PC-9 (cell line): ENCODE measurements at regions not wholly inside any gene's neighbourhood (a gene's known extent, or its start where the extent isn't known, plus 50 kb on each side); places are given as distances from the start of the nearest gene placed in this dataset.

Source experiments
- BruUV-seq: library from RNA; stranded (reverse); fragments of 400-500 nt; replicated peaks from 2 replicates; lab custom pipeline; 2021; lab: Mats Ljungman, UMichigan
- CTCF ChIA-PET: fragments of 300-600 bp; sonication (Branson Sonifier 250); formaldehyde crosslinking; loops from one replicate; lab custom pipeline; 2022; ENCODE audit warnings: antibody characterized with exemption; lab: Charles Lee
- POLR2A ChIA-PET: fragments of 300-600 bp; sonication (Branson Sonifier 250); formaldehyde crosslinking; loops from one replicate; lab custom pipeline; 2022; ENCODE audit warnings: antibody characterized with exemption; ENCODE audit not compliant: unreplicated experiment; lab: Charles Lee
- DNase-seq, 2 experiments: peaks; one replicate each; pipeline versions ENCODE4 v3.0.0 to v3.0.0-alpha.2; 2015 to 2022; ENCODE audit warnings: mixed read lengths in 1 of 2
- H2AFZ ChIP-seq: fragments of 200-600 bp; sonication (generic); 2 replicates; pipeline ENCODE4 v1.8.1; 2017; ENCODE audit warnings: antibody characterized with exemption
- H3F3A ChIP-seq: fragments of 200-600 bp; sonication (generic); 2 replicates; pipeline ENCODE4 v1.8.1; 2017; ENCODE audit warnings: antibody characterized with exemption, mild to moderate bottlenecking, low read depth; ENCODE audit not compliant: insufficient read depth
- H3K27ac ChIP-seq: fragments of 200-600 bp; sonication (generic); 2 replicates; pipeline ENCODE4 v1.6.1; 2016; ENCODE audit warnings: mixed run types
- H3K27me3 ChIP-seq: fragments of 200-600 bp; sonication (generic); 2 replicates; pipeline ENCODE4 v1.6.1; 2016; ENCODE audit warnings: low read depth, mixed run types; ENCODE audit not compliant: insufficient read depth
- H3K36me3 ChIP-seq: fragments of 200-600 bp; sonication (generic); 2 replicates; pipeline ENCODE4 v1.6.1; 2016; ENCODE audit warnings: low read depth, mixed run types
- H3K4me1 ChIP-seq: fragments of 200-600 bp; sonication (generic); replicated peaks from 2 replicates; pipeline ENCODE4 v1.6.1; 2016; ENCODE audit warnings: mixed run types; ENCODE audit not compliant: insufficient read depth
- H3K4me2 ChIP-seq: fragments of 200-600 bp; sonication (generic); 2 replicates; pipeline ENCODE4 v1.6.1; 2017; ENCODE audit warnings: mixed run types
- H3K4me3 ChIP-seq: fragments of 200-600 bp; sonication (generic); 2 replicates; pipeline ENCODE4 v1.6.1; 2016; ENCODE audit warnings: mixed run types
- H3K79me2 ChIP-seq: fragments of 200-600 bp; sonication (generic); 2 replicates; pipeline ENCODE4 v1.6.1; 2017; ENCODE audit warnings: low read depth, mixed run types
- H3K9me2 ChIP-seq: fragments of 200-600 bp; sonication (generic); 2 replicates; pipeline ENCODE4 v1.8.1; 2017; ENCODE audit warnings: mild to moderate bottlenecking; ENCODE audit not compliant: insufficient read depth
- H3K9me3 ChIP-seq: fragments of 200-600 bp; sonication (generic); 2 replicates; pipeline ENCODE4 v1.8.1; 2016; ENCODE audit warnings: low read depth; ENCODE audit not compliant: insufficient read depth
- H4K20me1 ChIP-seq: fragments of 200-600 bp; sonication (generic); 2 replicates; pipeline ENCODE4 v1.8.1; 2017; ENCODE audit not compliant: insufficient read depth
- CTCF ChIP-seq: fragments of 200-600 bp; sonication (generic); conservative IDR thresholded peaks from 2 replicates; pipeline ENCODE4 v1.6.1; 2017; ENCODE audit warnings: mixed run types, antibody characterized with exemption, mild to moderate bottlenecking, moderate library complexity
- EZH2 ChIP-seq: fragments of 200-600 bp; sonication (generic); IDR thresholded peaks from 2 replicates; pipeline ENCODE4 v1.8.0; 2017; ENCODE audit warnings: antibody characterized with exemption, low read depth
- intact Hi-C: fragments of 100-400 bp; cut with micrococcal nuclease; formaldehyde crosslinking; loops from one replicate; pipeline ENCODE4 v1.10.0; 2022; ENCODE audit not compliant: unreplicated experiment

- Histone ChIP-seq H3K9me3 (no peaks in the 10 kb centered on the region), H3K4me3 (no peak overlapping the region), H3K27me3 (no peaks in the 10 kb centered on the region), H3F3A (no peaks in the 10 kb centered on the region), H4K20me1 (no peaks in the 10 kb centered on the region), H2AFZ (no peak overlapping the region), H3K9me2 (no peaks in the 10 kb centered on the region; the same call in 1 of the 2 replicates), H3K36me3 (no peaks in the 10 kb centered on the region), H3K79me2 (no peaks in the 10 kb centered on the region), H3K27ac (no peak overlapping the region), H3K4me1 (no peaks in the 10 kb centered on the region), H3K4me2 (no peak overlapping the region)
- ChIA-PET CTCF (no interaction called here), POLR2A (no interaction called here)
- intact Hi-C loops, result no loop called here
- BruUV-seq, result no TSS peak
- no peak for DNase-seq
- peak; percentile 28; the same call in 1 of the 2 replicates for TF ChIP-seq CTCF
- no peak for TF ChIP-seq EZH2
Measured at GRCh38 chr1:191831572-191831971, 326.7 kb upstream of the RGS18 start.

- Histone ChIP-seq H3K27me3 (no peaks in the 10 kb centered on the region), H3F3A (no peaks in the 10 kb centered on the region), H3K4me3 (no peak overlapping the region), H2AFZ (peak overlapping the region; percentile 49), H3K27ac (no peak overlapping the region), H3K4me1 (no peaks in the 10 kb centered on the region), H3K9me2 (no peaks in the 10 kb centered on the region; the same call in 1 of the 2 replicates), H4K20me1 (no peaks in the 10 kb centered on the region), H3K4me2 (no peak overlapping the region), H3K9me3 (no peaks in the 10 kb centered on the region), H3K36me3 (no peaks in the 10 kb centered on the region), H3K79me2 (no peaks in the 10 kb centered on the region)
- ChIA-PET CTCF (no interaction called here), POLR2A (no interaction called here)
- TF ChIP-seq EZH2, result no peak
- no peak for TF ChIP-seq CTCF
- DNase-seq, result no peak
- no TSS peak for BruUV-seq
- intact Hi-C loops, result no loop called here
Measured at GRCh38 chr1:191839891-191840290, 318.4 kb upstream of the RGS18 start.

GRCh38 chr1:191851799-191852595 lies 306.3 kb upstream of the RGS18 start:
- H3K79me2 ChIP-seq, result no peaks in the 10 kb centered on the region
- H3K4me2 ChIP-seq, result no peak overlapping the region
- no peak overlapping the region for H3K4me3 ChIP-seq
- H2AFZ ChIP-seq, result no peak overlapping the region
- no peak for TF ChIP-seq CTCF
- no peak for TF ChIP-seq EZH2
- no peaks in the 10 kb centered on the region for H4K20me1 ChIP-seq
- no peak for DNase-seq
- no peaks in the 10 kb centered on the region for H3K27me3 ChIP-seq
- ChIA-PET CTCF (no interaction called here), POLR2A (interaction anchor here (0.6 kb wide), 1 partner anchor 114 kb away, joined by 4 read pairs; no protein-coding TSS in a partner anchor)
- no peak overlapping the region for H3K27ac ChIP-seq
- H3K9me2 ChIP-seq, result no peaks in the 10 kb centered on the region; the same call in 1 of the 2 replicates
- no peaks in the 10 kb centered on the region for H3K36me3 ChIP-seq
- intact Hi-C loops, result no loop called here
- no TSS peak for BruUV-seq
- no peaks in the 10 kb centered on the region for H3K4me1 ChIP-seq
- no peaks in the 10 kb centered on the region for H3F3A ChIP-seq
- no peaks in the 10 kb centered on the region for H3K9me3 ChIP-seq
